ENCODE measurements at regions not wholly inside any gene's neighbourhood (a gene's known extent, or its start where the extent isn't known, plus 50 kb on each side); places are given as distances from the start of the nearest gene placed in this dataset.

DNA sequence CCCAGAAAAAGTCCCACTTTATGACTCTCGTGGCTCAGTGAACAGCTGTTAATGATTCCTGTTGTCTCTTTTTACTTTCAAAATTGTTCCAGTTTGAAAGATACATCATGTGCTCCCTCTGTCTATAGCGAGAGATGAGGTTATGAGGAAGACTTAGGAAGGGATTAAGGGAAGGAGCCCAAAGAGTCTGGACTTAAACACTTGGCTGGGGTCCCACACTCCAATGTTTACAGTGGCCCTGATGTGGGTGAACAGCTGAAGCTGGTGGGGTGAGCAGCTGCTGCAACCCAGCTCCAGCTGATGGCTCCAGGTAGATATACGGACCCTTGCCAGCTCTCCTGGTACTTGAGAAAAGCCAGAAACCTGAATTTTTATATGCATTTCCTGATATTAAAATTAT, 84.5 kb upstream of the PLET1 start:
- TF ChIP-seq BHLHE40 (IDR thresholded peaks at IDR 0.05; ENCODE audit: borderline replicate concordance) = no peak
- TF ChIP-seq SP1 (IDR thresholded peaks at IDR 0.05) = no peak
- TF ChIP-seq, protein P1, sequence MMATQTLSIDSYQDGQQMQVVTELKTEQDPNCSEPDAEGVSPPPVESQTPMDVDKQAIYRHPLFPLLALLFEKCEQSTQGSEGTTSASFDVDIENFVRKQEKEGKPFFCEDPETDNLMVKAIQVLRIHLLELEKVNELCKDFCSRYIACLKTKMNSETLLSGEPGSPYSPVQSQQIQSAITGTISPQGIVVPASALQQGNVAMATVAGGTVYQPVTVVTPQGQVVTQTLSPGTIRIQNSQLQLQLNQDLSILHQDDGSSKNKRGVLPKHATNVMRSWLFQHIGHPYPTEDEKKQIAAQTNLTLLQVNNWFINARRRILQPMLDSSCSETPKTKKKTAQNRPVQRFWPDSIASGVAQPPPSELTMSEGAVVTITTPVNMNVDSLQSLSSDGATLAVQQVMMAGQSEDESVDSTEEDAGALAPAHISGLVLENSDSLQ (IDR thresholded peaks at IDR 0.05) = no peak
- no peak for TF ChIP-seq ARNT (IDR thresholded peaks at IDR 0.05)
- no peak for TF ChIP-seq CTBP1 (IDR thresholded peaks at IDR 0.05; ENCODE audit: borderline replicate concordance)
- TF ChIP-seq NFRKB (IDR thresholded peaks at IDR 0.05) = no peak
- no peak for TF ChIP-seq FOXK2 (IDR thresholded peaks at IDR 0.05)
- TF ChIP-seq HDGF (IDR thresholded peaks at IDR 0.05; ENCODE audit: borderline replicate concordance) = no peak
- TF ChIP-seq SUZ12 (IDR thresholded peaks at IDR 0.05) = no peak
